ENCODE measurements at regions not wholly inside any gene's neighbourhood (a gene's known extent, or its start where the extent isn't known, plus 50 kb on each side); places are given as distances from the start of the nearest gene placed in this dataset.

GRCh38 chr11:81496601-81497000 lies 1237.1 kb downstream of the FAM181B start:
- no peak for DNase-seq

GRCh38 chr11:81495699-81496292 lies 1237.9 kb downstream of the FAM181B start:
- no peak for DNase-seq

- no peak for DNase-seq
These were observed 1239.2 kb downstream of the FAM181B start for GRCh38 chr11:81494431-81494830.

GRCh38 chr11:81492923-81493445 lies 1240.7 kb downstream of the FAM181B start:
- no peak for DNase-seq

GRCh38 chr11:81487109-81487508 lies 1246.6 kb downstream of the FAM181B start:
- no peak for DNase-seq

GRCh38 chr11:81484196-81484595 lies 1249.5 kb downstream of the FAM181B start:
- DNase-seq = no peak

- DNase-seq = no peak
These were observed 1256.4 kb downstream of the FAM181B start for GRCh38 chr11:81477277-81477676.

- DNase-seq = no peak
These were observed 1257.3 kb downstream of the FAM181B start for GRCh38 chr11:81476345-81476744.

- DNase-seq = no peak
These were observed 1261.0 kb downstream of the FAM181B start for GRCh38 chr11:81472646-81473045.

GRCh38 chr11:81470446-81470845 lies 1263.2 kb downstream of the FAM181B start:
- DNase-seq = no peak

- DNase-seq = no peak
These were observed 1273.8 kb downstream of the FAM181B start for GRCh38 chr11:81459766-81460306.

- no peak for DNase-seq
These were observed 1284.0 kb downstream of the FAM181B start for GRCh38 chr11:81449588-81450156.

- no peak for DNase-seq
These were observed 1289.4 kb downstream of the FAM181B start for GRCh38 chr11:81444297-81444696.

- DNase-seq = no peak
These were observed 1301.3 kb downstream of the FAM181B start for GRCh38 chr11:81432333-81432732.

- DNase-seq = no peak
These were observed 1308.8 kb downstream of the FAM181B start for GRCh38 chr11:81424822-81425221.

GRCh38 chr11:81422402-81422801 lies 1311.3 kb downstream of the FAM181B start:
- DNase-seq = no peak

GRCh38 chr11:81421251-81421860 lies 1312.3 kb downstream of the FAM181B start:
- no peak for DNase-seq

GRCh38 chr11:81420668-81421250 lies 1312.9 kb downstream of the FAM181B start:
- DNase-seq = no peak

GRCh38 chr11:81397316-81397715 lies 1336.3 kb downstream of the FAM181B start:
- DNase-seq = no peak

- no peak for DNase-seq
These were observed 1339.4 kb downstream of the FAM181B start for GRCh38 chr11:81394311-81394710.

GRCh38 chr11:81388326-81388725 lies 1345.3 kb downstream of the FAM181B start:
- no peak for DNase-seq

- DNase-seq = no peak
These were observed 1353.3 kb downstream of the FAM181B start for GRCh38 chr11:81380395-81380794.

- DNase-seq = no peak
These were observed 1356.2 kb downstream of the FAM181B start for GRCh38 chr11:81377418-81377817.

GRCh38 chr11:81373986-81374385 lies 1359.7 kb downstream of the FAM181B start:
- no peak for DNase-seq

All from NCI-H2081 (cell line).